Stimulated activated CD8-positive, alpha-beta memory T cell treated with anti-CD3 and anti-CD28 coated beads, Interleukin-7, amount 100 ng/mL, for 24 hours (primary cell): ENCODE measurements at regions not wholly inside any gene's neighbourhood (a gene's known extent, or its start where the extent isn't known, plus 50 kb on each side); places are given as distances from the start of the nearest gene placed in this dataset.

ENCODE experiments used
- DNase-seq: peaks from one replicate; pipeline ENCODE4 v3.0.0-alpha.2; 2020; ENCODE audit warnings: low read depth

- no peak for DNase-seq
These were observed 61.5 kb upstream of the AP1S2 start for GRCh38 chrX:15915959-15916703.

GRCh38 chrX:15914486-15914885, 59.9 kb upstream of the AP1S2 start:
- no peak for DNase-seq

- DNase-seq: no peak
These were observed 58.5 kb upstream of the AP1S2 start for GRCh38 chrX:15913146-15913545.

GRCh38 chrX:15911734-15912550, 57.3 kb upstream of the AP1S2 start:
- no peak for DNase-seq

- DNase-seq: no peak
These were observed 55.0 kb upstream of the AP1S2 start for GRCh38 chrX:15909605-15910004.

GRCh38 chrX:15908603-15909290, 54.1 kb upstream of the AP1S2 start:
- DNase-seq: no peak

- no peak for DNase-seq
These were observed 51.7 kb upstream of the AP1S2 start for GRCh38 chrX:15906041-15906943.
